ENCODE measurements at regions not wholly inside any gene's neighbourhood (a gene's known extent, or its start where the extent isn't known, plus 50 kb on each side); places are given as distances from the start of the nearest gene placed in this dataset.

DNA sequence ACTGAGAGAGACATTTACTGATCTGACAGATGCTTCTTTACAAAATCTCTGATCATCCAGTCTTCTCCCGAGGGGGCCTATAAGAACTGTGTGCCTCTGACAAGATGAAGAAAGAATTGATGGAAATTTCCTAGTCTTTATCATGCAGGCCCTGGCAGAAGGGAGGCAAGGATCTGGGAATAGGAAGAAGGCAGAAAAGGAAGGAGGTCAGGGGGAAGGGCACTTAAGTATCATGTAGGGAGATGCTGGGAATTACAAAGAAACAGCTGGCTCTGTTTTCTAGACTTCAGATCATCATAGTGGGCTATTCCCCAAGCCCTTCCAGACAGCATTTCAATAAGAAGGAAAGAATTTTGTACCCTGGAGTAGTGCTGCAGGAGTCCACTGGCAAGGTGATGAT lies 243.3 kb upstream of the MOCS1 start:
- H3K4me3 ChIP-seq (ENCODE audit: low read length) = no peak overlapping the region
- DNase-seq (ENCODE audit: low read depth) = no peak
- TF ChIP-seq, protein P1, sequence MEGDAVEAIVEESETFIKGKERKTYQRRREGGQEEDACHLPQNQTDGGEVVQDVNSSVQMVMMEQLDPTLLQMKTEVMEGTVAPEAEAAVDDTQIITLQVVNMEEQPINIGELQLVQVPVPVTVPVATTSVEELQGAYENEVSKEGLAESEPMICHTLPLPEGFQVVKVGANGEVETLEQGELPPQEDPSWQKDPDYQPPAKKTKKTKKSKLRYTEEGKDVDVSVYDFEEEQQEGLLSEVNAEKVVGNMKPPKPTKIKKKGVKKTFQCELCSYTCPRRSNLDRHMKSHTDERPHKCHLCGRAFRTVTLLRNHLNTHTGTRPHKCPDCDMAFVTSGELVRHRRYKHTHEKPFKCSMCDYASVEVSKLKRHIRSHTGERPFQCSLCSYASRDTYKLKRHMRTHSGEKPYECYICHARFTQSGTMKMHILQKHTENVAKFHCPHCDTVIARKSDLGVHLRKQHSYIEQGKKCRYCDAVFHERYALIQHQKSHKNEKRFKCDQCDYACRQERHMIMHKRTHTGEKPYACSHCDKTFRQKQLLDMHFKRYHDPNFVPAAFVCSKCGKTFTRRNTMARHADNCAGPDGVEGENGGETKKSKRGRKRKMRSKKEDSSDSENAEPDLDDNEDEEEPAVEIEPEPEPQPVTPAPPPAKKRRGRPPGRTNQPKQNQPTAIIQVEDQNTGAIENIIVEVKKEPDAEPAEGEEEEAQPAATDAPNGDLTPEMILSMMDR (conservative IDR thresholded peaks at IDR 0.05; ENCODE audit: low read depth, low read length) = no peak

DNA sequence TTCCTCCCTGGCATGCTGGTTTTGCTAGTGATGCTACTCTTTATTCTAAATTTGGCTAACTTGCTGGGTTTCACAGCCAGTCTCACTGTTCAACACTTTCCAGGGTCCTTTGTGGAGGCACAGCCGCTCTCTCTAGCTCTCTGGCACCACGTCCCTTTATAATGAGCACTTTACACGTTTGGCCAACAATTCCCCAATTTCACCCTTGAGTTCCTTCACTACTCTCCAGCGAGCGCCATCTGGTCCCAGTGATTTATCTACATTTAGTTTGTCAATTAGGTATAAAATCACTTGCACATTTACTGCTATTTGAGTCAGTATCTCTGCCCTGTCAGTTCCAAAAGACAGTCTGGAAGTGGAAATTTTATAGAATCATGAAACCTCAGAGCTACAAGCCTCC lies 241.9 kb upstream of the MOCS1 start:
- TF ChIP-seq, protein P1 (conservative IDR thresholded peaks at IDR 0.05; ENCODE audit: low read depth, low read length) = no peak
- no peak overlapping the region for H3K4me3 ChIP-seq (ENCODE audit: low read length)
- no peak for DNase-seq (ENCODE audit: low read depth)

DNA sequence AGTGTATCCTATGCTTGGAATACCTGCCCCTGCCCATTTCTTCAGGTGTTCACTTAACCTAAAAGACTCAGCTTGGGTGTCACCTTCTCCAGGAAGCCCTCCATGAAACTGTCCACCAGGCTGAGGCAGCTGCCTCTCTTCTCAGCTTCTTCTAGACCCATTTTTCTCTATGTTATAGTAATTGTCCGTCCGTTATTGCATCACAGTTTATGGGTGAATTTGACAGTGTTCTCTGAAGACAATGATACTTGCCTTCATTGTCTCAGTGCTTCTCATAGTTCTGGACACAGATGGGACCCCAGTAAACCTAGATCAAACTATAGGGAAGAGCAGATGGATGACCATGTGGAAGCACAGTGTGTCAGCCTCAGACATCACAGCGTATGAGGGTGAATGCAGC lies 238.0 kb upstream of the MOCS1 start:
- TF ChIP-seq, protein P1 (conservative IDR thresholded peaks at IDR 0.05; ENCODE audit: low read depth, low read length) = no peak
- H3K4me3 ChIP-seq (ENCODE audit: low read length) = no peak overlapping the region
- DNase-seq (ENCODE audit: low read depth) = no peak

DNA sequence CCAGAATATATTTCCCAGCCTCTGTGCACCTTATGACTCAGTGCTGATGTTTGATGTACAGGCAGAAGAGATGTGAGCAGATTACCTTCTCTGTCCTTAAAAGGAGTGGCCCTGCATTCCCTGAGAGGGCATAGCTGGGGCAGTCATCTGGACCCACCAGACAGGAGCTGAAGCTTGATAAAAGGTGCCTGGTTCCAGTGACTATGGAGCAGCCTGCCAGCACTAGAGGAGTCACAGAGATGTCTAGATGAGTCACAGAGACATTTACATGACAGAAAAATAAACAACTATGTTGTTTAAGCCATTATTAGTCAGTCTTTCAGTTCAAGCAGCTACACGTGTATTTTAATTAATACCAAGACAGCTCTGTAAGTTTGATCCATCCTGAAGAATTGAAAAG lies 237.1 kb upstream of the MOCS1 start:
- DNase-seq (ENCODE audit: low read depth) = no peak
- TF ChIP-seq, protein P1 (conservative IDR thresholded peaks at IDR 0.05; ENCODE audit: low read depth, low read length) = no peak
- H3K4me3 ChIP-seq (ENCODE audit: low read length) = no peak overlapping the region

DNA sequence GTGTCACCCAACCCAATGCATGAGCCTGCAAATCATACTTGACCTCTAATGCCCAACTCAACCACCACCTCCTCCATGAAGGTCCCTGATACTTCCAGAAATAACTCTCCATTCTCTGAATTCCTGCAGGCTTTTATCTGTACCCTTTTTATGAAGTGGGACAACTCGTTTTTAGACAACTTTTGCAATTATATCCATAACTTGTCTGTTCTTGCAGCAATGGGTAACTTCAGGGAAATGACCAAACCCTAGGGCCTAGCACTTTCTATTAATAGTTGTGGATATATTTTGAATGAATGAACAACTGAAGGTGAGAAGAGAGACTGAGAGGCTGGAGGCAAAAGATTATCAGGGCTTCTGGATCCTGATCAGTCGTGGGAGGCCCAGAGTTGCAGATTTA lies 236.6 kb upstream of the MOCS1 start:
- no peak for DNase-seq (ENCODE audit: low read depth)
- TF ChIP-seq, protein P1 (conservative IDR thresholded peaks at IDR 0.05; ENCODE audit: low read depth, low read length) = no peak
- no peak overlapping the region for H3K4me3 ChIP-seq (ENCODE audit: low read length)

DNA sequence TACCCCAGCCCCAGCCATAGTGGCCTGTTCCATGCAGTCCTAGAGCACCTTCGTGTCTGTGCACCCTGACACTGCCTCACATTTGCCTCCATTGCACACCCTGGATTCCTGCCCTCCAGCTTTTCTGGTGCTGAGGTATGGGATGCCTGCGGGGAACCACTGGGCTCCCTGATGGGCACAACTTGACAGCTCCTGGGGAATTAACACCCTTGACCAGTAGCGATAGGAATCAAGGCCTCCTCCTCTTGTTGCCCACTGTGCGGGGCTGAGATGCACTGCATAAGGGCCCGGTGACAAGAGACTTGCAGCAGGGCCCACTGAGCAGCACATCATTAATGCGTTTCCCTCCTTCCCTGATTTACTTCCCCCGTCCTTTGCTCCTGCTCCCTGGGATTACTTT lies 235.6 kb upstream of the MOCS1 start:
- H3K4me3 ChIP-seq (ENCODE audit: low read length) = no peak overlapping the region
- TF ChIP-seq, protein P1 (conservative IDR thresholded peaks at IDR 0.05; ENCODE audit: low read depth, low read length) = no peak
- no peak for DNase-seq (ENCODE audit: low read depth)

DNA sequence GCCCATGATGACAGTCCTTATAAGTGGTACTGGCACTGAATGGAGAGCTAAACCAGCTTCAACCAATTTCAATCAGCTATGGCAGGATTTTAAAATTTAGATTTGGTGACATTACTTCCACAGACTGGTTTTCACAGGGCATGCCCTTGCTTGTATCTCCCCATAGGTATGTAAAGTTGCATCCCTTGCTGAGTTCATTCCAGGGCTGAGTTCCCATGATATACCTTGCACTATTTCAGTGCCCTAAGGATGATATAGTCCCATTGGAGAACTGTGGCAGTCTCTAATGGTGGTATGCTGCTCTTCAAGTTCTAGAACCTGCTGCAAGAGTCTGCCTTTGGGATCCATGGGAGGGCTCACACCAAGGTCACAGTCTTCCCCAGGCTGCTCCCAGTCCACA lies 232.7 kb upstream of the MOCS1 start:
- H3K4me3 ChIP-seq (ENCODE audit: low read length) = no peak overlapping the region
- DNase-seq (ENCODE audit: low read depth) = no peak
- TF ChIP-seq, protein P1 (conservative IDR thresholded peaks at IDR 0.05; ENCODE audit: low read depth, low read length) = no peak
